ENCODE measurements at regions not wholly inside any gene's neighbourhood (a gene's known extent, or its start where the extent isn't known, plus 50 kb on each side); places are given as distances from the start of the nearest gene placed in this dataset.

- no peak for DNase-seq
These were observed 523.0 kb downstream of the TXNL1 start for GRCh38 chr18:56115071-56116015.

GRCh38 chr18:56112984-56113383 lies 525.0 kb upstream of the TCF4 start:
- no peak for DNase-seq

- no peak for DNase-seq
These were observed 524.2 kb upstream of the TCF4 start for GRCh38 chr18:56112013-56112749.

- DNase-seq, result no peak
These were observed 521.8 kb upstream of the TCF4 start for GRCh38 chr18:56109757-56110156.

- no peak for DNase-seq
These were observed 520.7 kb upstream of the TCF4 start for GRCh38 chr18:56108478-56109367.

- no peak for DNase-seq
These were observed 520.0 kb upstream of the TCF4 start for GRCh38 chr18:56107821-56108477.

- DNase-seq, result no peak
These were observed 512.2 kb upstream of the TCF4 start for GRCh38 chr18:56100090-56100722.

- DNase-seq, result no peak
These were observed 509.6 kb upstream of the TCF4 start for GRCh38 chr18:56097621-56098020.

GRCh38 chr18:56096861-56097260 lies 508.9 kb upstream of the TCF4 start:
- DNase-seq, result no peak

- DNase-seq, result no peak
These were observed 501.7 kb upstream of the TCF4 start for GRCh38 chr18:56089612-56090258.

GRCh38 chr18:56086786-56087185 lies 498.8 kb upstream of the TCF4 start:
- no peak for DNase-seq

- no peak for DNase-seq
These were observed 498.2 kb upstream of the TCF4 start for GRCh38 chr18:56086176-56086575.

- no peak for DNase-seq
These were observed 497.6 kb upstream of the TCF4 start for GRCh38 chr18:56085551-56085950.

- DNase-seq, result no peak
These were observed 495.7 kb upstream of the TCF4 start for GRCh38 chr18:56083523-56084287.

- DNase-seq, result no peak
These were observed 495.1 kb upstream of the TCF4 start for GRCh38 chr18:56083097-56083521.

- no peak for DNase-seq
These were observed 488.7 kb upstream of the TCF4 start for GRCh38 chr18:56076723-56077122.

- DNase-seq, result no peak
These were observed 480.7 kb upstream of the TCF4 start for GRCh38 chr18:56068701-56069100.

GRCh38 chr18:56067969-56068671 lies 480.1 kb upstream of the TCF4 start:
- no peak for DNase-seq

GRCh38 chr18:56067214-56067894 lies 479.4 kb upstream of the TCF4 start:
- DNase-seq, result no peak
